Activated CD4-positive, alpha-beta T cell treated with anti-CD3 and anti-CD28 coated beads, Interleukin-2, amount 50 U/mL, for 4 hours (primary cell): ENCODE measurements at regions not wholly inside any gene's neighbourhood (a gene's known extent, or its start where the extent isn't known, plus 50 kb on each side); places are given as distances from the start of the nearest gene placed in this dataset.

Experiments
- DNase-seq, 2 experiments: peaks; one replicate each; pipeline ENCODE4 v3.0.0-alpha.2; 2020

DNA sequence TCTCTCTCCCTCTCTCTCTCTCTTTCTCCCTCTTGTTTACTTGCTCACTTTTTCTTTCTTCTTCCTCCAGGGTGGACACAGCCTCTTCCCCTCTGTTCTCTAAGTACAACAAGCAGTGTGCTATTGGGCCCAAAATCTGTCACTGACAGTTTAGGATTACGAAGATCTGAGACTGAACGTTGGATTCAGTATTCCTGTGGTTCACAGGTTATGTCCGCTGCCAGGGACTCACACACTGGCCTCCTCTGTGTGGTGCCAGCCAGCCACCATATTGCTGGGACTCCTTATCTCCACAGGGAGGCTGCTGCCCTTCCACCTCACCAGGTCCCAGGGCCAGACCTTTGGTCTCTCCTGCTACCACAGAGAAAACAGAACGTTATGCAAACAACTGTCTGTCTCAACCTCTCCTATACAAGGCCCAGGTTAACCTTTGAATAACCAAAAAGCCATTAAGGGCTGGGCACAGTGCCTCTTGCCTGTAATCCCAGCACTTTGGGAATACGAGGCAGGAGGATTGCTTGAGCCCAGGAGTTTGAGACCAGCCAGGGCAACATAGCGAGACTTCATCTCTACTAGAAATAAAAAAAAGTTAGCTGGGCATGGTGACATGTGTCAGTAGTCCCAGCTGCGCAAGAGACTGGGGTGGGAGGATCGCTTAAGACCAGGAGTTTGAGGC lies 171.9 kb upstream of the RAB4A start:
- DNase-seq, result no peak

DNA sequence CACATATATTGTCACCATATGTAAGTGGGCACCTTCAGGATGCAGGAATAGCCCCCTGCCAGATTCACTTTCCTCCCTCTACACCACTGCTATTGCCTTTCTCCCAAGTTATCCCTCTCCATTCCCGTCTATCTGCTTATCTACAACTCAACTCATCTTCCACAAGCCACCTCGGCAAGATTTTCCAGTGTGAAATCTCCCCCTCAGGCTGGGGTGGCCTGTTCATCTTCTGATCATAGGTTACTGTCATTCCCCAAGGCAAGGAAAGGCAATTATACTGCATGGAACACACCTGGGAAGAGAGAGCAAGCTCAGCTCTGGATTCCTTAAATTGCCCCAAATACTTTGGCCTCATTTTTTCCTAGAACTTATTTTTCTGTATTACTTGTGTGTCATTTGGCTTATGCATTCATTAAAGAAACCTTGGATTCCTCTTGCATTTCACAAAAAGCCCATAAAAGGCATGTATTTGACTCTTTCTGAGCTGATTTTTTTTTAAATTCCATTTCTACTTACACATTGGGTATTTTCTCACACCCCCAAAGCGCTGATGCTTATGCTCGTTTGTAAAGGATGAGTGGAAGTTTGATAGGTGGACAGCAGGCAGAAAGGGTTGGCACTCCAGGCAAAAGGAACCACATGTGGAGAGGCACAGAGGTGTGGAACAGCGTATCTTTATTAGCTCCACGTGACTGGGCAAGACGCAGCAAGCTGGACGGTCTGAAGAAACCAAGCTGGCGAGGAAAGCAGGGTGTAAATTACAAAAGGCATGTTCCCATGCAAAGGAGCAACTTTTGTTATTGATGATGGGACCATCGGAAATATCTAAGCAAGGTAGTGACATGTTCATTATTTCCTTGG lies 169.7 kb upstream of the RAB4A start:
- no peak for DNase-seq

DNA sequence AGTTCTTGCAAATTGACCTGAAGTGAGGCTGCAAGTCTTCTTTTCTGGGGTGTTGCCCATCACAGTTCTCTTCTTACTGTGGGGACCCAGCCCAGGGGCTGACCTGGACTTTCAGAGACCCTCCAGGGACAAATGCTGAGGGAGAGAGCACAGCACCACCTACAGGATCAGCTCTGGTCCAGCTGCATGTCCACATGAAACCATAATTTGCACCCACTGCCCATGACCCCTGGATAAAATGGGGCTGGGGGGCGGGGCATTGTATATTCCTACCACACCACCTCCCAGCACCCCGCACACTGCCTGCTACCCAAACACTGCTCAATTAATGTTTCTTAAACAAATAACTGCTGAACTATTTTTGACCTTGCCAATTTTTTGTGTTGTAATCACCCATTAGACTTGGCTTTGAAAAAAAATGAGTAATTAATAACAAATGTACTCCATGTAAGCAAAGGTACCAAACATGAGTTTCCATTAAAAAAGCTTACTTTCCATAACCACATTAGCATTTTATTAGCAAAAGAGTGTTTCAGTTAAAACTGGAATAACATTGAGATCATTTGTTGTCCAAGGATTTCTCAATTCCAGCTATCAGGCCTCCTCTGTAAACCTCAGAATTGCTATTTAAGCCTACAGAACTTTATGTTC lies 168.0 kb upstream of the RAB4A start:
- no peak for DNase-seq

DNA sequence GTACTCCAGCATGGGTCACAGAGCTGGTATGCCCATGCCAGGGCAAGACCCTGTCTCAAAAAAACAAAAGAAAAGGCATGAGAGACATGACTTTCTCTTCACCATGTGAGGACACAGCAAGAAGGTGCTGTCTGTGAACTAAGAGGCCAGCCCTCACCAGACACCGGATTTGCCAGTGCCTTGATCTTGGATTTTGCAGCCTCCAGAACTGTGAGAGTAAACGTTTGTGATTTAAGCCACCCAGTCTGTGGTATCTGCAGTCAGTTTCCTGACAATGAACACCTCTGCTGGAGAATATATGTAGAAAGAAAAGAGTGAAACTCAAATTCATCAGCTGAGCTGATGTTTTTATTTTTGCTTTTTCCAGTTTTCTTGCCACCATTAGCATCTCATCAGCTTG lies 166.3 kb upstream of the RAB4A start:
- no peak for DNase-seq

DNA sequence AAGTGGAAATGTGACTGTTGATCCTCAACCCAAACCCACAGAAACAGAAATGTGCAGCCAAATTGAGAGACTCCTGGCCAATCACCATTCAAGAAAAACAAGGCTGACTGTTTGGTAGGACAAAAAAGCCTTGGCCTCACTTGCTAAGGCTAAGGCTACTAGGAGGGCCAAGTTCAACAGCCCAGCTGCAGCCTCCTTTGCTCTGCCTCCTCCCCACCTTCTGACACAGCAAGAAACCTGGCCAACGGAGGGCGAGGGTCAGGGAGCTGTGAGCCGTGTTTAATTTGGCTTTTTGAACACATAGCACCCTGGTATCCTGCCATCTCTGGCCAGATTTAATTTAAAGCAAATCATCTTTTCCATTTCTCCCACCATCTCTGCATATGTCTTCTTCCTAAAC lies 165.8 kb upstream of the RAB4A start:
- no peak for DNase-seq

DNA sequence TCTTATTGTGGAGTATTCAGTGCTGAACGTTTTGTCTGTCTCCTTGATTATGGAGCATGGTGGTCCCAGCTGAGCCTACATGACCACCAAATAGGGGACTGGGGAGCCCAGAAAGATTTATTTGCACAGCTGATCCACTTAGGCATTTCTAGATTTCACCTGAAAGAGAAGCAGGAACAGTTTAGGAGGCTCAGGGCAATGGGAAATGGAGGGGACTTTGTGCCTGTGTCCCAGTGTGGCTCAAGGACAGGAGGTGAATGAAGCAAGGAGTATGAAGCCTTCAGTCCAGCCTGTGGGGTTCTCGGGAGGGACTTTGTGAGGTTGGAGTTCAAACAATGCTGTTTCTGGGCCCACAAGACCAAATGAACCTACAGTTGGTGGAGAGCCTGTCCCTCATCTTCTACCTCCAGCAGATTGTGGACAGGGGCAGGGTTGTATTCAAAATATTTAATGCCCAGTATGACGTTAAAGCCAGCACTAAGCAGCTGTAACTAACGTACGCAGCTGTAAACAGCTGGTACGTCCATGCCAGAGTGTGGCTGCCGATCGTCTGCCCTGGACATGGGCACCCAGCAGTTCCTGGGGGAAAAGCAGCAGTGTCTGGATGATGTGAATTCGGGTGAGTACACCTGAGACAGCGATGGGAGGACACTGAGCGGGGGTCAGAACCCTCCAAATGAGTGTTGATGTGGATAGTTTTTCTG lies 164.9 kb upstream of the RAB4A start:
- no peak for DNase-seq

DNA sequence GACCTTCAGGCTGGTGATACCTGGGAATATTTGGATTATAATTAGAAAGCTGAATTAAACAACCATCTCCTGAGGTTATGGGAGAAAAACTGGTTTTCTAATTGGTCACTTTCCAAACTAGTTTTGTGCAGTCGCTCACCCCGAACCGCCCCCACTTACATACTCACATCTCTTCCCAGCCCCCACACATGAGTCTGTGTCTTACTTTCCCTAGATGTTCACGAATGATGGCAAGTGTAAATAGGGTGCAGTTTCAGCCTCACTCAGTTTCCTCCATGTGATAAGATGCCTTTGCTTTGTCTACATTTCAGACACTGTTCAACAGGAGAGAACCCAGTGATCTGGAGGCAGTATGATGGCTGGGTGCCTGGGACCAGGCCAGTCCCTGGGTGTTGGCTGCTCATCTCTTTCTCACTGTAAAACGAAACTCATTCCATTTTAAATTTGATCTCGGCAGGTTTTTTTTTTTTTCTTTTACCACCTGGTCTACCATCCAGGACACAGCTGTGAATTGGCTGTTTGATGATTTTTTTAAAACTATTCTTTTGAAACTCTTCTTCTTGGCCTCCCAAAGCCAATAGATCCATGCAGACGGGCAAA lies 164.3 kb upstream of the RAB4A start:
- DNase-seq, result no peak

DNA sequence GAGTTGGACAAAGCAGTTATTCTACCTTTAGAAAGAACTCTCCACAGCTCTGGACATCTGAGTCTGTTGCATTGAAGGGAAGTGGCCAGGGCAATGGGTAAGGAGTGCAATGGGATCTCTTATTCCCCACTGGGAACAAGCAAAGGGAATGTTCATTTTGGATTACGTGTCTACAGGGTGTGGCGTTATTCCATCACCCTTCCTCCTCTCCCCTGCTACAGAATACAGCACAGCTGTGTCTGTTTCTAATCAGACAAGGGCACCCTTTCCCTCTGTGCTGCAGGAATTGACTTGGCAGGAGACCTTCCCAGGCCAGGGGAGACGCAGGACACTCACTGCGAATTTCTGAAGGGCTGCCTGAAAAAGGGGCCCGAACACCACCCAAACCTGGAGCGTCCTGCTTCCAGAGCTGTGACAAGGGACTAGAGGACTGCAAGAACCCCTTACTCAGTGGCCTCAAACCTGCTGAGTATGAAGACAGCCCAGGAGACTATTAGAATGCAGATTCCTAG lies 163.6 kb upstream of the RAB4A start:
- no peak for DNase-seq

DNA sequence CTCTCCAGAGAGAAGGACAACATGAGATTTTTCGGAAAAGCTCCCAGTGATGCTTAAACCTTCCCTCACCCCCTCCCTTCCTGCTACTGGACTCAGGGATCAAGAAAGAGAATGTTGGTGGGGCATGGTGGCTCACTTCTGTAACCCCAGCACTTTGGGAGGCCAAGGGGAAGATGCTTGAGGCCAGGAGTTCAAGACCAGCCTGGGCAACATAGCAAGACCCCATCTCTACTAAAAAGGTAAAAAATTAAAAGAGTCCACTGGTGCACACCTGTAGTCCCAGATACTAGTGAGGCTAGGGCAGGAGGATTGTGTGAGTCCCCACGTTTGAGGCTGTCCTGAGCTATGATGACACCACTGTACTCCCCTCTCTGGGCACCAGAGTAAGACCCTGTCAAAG lies 162.9 kb upstream of the RAB4A start:
- no peak for DNase-seq

DNA sequence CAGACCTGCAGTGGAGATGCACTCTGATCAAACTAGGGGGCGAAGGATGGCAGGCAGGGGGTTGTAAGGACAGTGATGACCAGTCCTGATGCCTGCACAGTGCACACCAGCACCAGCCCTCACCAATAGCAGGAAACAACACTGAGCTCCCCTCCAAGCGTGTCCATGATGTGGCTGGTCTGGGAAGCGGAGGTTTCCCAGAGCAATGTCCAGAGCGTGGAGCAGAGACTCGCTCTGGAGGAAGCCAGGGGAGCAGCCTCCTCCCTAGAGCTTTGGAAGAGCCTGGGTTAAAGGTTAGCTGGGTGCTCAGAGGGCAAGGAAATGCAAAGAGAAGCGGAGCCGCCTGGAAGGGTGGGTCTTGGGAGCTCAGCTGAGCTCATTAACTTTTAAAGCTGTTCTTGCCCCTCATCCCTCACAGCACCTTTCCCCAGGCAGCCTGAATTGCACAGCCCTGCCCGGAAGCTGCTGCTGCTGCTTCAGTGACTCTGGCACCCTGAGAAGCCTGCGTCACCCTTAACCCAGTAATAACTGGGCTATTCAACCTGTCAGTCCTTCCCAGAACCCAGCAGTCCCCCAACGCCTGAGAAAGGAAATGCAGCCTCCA lies 162.2 kb upstream of the RAB4A start:
- no peak for DNase-seq

DNA sequence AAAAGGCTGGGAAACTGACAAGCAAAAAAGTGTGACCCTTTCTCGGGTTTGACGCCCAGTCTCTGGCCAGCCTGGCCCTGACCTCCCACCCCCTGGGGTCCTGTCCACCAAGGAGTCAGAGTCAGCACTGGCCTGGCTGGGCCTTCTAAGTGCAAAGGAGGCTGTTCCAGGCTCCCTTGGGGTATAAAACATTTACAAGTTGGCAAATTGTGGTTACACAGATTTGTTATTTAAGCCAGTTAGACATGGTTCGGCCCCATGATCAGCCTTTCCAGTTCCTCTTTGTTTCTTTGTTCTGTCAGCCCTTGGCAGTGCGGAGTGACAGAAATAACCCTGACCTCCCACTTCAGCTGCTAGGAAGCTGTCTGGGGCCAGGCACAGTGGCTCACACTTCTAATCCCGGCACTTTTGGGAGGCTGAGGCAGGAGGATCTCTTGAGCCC lies 161.6 kb upstream of the RAB4A start:
- no peak for DNase-seq

DNA sequence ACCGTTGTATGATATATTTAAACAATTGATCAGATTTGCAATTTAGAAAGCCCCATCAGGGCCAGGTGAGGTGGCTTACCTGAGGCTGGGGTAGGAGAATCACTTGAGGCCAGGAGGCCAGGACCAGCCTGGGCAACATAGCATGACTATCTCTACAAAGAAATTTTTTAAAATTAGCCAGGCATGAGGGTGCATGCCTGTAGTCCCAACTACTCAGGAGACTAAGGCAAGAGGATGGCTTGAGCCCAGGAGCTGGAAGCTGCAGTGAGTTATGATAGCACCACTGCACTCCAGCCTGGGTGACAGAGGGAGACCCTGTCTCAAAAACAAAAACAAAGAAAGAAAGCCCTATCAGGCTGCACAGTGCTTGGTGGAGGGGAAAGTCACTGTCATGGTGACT lies 159.9 kb upstream of the RAB4A start:
- DNase-seq, result no peak

DNA sequence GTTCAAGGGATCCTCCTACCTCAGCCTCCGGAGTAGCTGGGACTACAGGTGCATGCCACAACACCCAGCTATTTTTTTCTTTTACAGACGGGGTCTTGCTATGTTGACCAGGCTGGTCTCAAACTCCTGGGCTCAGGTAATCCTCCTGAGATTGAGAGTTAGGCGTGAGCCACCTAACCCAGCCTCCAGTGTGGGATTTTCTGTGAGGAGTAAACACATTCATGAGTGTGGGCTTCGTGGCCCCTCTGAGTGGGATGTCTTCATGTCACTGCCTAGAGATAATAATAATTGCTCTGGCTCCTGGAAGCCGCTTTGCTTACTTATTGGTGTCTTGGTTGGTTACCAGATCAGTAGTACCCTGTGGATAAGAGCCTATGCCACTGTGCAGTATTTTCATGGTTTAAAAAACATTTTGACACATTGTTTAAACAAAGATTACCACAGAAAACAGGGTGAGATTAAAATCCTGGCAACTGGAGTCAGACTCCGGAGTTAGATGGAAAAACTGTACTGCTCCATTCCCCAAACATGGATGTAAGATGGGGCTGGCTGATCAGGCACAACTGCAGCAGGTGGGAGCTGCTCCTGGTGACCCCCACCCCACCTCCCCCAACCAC lies 159.1 kb upstream of the RAB4A start:
- no peak for DNase-seq

DNA sequence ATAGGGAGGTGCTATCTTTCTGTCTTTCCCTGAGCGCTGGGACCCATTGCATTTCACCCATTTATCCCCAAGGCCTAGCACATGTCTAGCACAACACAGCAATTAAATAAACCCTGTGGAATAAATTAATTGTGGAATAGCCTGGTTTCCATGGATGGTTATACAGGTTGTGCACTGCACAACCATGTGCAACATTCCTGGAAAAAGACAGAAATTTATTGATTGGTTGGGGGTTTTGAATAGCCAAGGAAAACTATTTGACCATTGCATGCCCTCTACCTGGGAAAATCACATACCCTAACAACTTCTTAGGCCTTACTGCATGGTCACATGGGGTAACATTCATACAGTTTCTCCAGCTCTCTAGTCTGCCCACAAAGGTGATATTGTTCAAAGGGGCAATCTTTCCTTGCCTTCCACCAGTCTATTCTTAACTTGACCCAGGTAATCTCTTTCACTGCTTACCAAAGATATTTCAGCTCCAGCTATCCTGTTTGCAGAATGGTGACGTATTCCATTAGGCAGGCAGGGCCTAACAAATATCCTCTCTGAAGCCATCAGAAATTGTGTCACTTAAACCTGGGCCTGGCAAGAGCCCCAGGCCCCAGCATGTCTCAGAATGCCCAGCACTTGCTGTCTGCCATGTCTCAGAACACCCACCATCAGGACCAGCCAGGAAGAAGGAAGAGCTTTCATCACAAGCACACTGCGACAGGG lies 157.9 kb upstream of the RAB4A start:
- no peak for DNase-seq

DNA sequence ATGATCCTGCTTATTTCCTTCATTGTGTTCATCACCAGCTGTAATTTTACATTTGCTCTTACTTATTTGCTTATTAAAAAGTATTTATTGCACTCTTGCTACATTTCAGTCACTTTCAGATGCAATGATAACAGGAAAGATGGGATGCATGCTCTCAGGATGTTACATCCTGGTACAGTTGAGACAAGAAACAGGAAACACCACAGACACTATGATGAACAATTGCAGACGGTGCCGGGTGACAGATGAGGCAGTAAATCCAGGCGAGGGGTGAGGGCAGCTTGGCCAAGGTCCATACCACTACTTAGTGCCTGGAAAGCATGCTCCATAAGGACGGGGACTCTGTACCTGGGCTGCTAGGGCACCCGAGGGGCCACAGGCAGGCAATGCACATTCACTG lies 156.6 kb upstream of the RAB4A start:
- no peak for DNase-seq

DNA sequence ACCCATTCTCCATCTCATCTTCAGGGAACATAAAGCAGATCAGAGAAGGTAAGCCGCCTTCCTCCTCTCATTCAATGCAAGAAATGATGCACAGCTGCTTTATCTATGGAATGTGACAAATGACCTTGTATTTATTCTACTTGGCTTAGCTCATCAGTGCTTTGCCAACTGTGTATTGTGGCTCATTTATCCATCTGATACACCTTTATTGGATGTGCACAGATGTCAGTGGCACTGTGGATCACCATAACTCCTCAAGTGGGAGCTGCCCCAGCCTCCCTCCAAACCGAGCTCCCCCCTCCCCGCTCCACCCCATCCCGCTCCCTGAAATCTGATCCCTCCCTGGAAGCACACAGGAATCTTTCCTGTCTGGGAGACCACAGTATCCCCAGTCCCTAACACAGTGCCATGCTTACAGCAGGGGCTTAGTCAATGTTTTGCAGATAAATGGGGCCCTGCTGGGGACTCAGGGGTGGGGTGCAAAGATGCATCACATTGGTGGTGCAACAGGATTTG lies 156.0 kb upstream of the RAB4A start:
- DNase-seq, result no peak

DNA sequence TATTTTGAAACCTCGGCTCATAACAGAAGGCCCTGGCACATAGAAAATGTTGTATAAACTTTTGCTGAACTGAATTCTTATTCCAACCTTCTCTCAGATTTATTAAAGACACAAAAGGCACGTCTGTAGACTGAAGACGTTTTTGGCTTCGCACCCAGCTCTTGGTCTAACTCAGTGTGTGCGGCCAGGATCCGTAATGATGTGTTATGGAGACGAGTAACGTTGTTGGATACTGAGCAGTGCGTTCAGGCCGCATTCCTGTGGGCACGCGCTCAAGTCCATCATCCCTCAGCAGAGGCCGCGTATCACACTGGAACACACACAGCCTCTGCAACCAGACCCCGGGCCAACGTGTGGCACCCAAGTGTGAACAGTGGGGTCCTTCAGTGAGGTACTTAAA lies 154.8 kb upstream of the RAB4A start:
- DNase-seq, result no peak

DNA sequence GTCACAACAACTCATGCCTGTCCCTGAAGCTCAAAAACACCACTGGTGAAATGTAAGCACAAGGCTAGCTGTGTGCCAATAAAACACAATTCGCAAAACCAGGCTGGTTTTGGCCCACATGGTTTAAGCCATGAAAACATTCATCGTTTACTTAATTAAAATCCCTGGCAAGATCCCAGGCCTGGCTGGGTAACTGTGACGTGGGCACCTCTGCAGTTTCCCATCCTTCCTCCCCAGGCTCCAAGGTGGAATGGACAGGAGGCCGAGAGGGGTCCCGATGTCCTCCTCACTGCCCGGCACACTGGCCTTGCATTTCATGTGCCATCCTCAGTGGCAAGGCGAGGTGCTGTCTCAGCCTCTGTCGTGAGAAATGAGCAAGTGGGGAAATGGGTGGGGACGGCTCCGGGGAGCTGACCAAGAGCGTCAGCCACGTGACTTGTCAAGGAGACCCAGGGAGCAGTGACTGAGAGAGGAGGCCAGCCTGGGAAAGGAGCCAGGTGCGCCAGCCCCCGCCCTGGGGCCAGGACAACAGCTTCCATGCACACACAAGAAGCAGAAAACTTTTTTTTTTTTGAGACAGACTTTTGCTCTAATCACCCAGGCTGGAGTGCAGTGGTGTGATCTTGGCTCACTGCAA lies 153.1 kb upstream of the RAB4A start:
- no peak for DNase-seq

DNA sequence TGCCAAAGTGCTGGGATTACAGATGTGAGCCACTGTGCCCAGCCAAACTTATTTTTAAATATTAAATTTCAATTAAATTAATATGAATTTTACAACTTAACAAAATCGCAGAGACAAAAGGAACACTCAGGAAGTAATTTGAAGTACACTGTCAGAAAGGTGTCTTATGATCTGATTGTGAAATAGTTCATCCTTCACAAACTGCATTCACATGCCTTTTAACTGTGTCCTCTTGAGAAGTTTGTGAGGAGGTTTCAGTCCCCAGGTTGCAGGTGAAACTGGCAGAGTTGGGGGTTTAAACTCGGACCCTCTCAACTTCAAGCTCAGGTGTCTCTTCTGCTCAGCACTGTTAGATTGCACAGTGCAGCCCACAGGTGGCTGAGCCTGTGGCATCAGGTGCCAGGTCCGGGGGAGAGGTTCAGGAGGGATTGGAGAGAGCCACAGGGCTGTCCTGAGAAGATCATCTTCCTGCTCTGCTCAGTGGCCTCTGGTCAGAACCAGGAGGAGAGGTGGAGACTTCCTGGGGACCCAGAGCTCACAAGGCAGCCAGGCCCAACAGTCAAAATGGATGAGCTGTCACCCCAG lies 152.3 kb upstream of the RAB4A start:
- DNase-seq, result no peak

DNA sequence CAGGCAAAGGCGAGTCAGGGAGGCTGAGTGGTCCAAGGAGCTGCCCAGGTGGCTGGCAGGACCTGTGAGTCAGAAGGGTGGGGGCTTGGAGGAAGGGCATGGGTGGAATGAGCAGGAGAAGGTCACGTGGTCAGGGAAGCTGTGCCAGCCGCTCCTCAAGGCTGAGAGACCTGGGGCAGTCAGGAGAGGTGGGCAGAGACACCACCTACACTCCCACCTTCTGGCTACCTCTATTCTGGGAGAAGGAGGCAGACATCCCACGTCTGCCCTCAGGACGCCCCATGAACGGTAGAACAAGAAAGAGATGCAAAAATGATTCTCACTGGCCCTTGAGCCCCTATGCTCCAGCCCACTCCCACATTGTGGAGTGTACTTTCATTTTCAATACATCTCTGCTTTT lies 151.8 kb upstream of the RAB4A start:
- DNase-seq, result no peak
